DND-41 (cell line): ENCODE measurements at regions not wholly inside any gene's neighbourhood (a gene's known extent, or its start where the extent isn't known, plus 50 kb on each side); places are given as distances from the start of the nearest gene placed in this dataset.

Experiments used
- ATAC-seq: fragments of 200-7000 bp; cut with Tn5 transposase; 3 replicates; pipeline ENCODE4 v1.9.1; 2021; ENCODE audit warnings: low read depth; ENCODE audit not compliant: insufficient read depth
- DNase-seq: peaks from one replicate; pipeline ENCODE4 v3.0.0-alpha.2; 2020
- H2AFZ ChIP-seq: 2 replicates; pipeline ENCODE4 v1.6.0; 2012; ENCODE audit warnings: low read depth, low read length
- H3K27ac ChIP-seq: 2 replicates; pipeline ENCODE4 v1.5.1; 2012; ENCODE audit warnings: low read length, inconsistent platforms
- H3K27me3 ChIP-seq: fragments of 200-600 bp; sonication (generic); 2 replicates; pipeline ENCODE4 v1.6.0; 2012; ENCODE audit warnings: low read length, mild to moderate bottlenecking, inconsistent platforms; ENCODE audit not compliant: insufficient read depth, poor library complexity
- H3K36me3 ChIP-seq: 2 replicates; pipeline ENCODE4 v1.5.1; 2012; ENCODE audit warnings: low read length, inconsistent platforms; ENCODE audit not compliant: insufficient read depth
- H3K4me1 ChIP-seq: 2 replicates; pipeline ENCODE4 v1.5.1; 2012; ENCODE audit warnings: mild to moderate bottlenecking, low read length; ENCODE audit not compliant: insufficient read depth
- H3K4me2 ChIP-seq: 2 replicates; pipeline ENCODE4 v1.6.0; 2012; ENCODE audit warnings: mild to moderate bottlenecking, moderate library complexity, low read length, inconsistent platforms; ENCODE audit not compliant: insufficient read depth
- H3K4me3 ChIP-seq, 2 experiments: fragments of 200-600 bp in 1 of 2; shearing (Covaris generic) in 1 of 2; 2 replicates each; pipeline ENCODE4 v1.5.1; 2012 to 2016; ENCODE audit warnings: inconsistent platforms in 2 of 2, low read length in 2 of 2, mild to moderate bottlenecking in 2 of 2, low read depth in 1 of 2, moderate library complexity in 1 of 2
- H3K79me2 ChIP-seq: 2 replicates; pipeline ENCODE4 v1.6.0; 2012; ENCODE audit warnings: low read length, inconsistent platforms; ENCODE audit not compliant: insufficient read depth
- H3K9ac ChIP-seq: 2 replicates; pipeline ENCODE4 v1.6.0; 2012; ENCODE audit warnings: low read depth, mild to moderate bottlenecking, inconsistent platforms, low read length, moderate library complexity
- H3K9me3 ChIP-seq: 2 replicates; pipeline ENCODE4 v1.5.1; 2012; ENCODE audit warnings: low read length, moderate library complexity, mild to moderate bottlenecking, inconsistent platforms; ENCODE audit not compliant: insufficient read depth, severe bottlenecking
- H4K20me1 ChIP-seq: 2 replicates; pipeline ENCODE4 v1.6.0; 2012; ENCODE audit warnings: low read length; ENCODE audit not compliant: insufficient read depth
- EZH2 ChIP-seq: IDR thresholded peaks from 3 replicates; pipeline ENCODE4 v1.6.1; 2012; ENCODE audit warnings: borderline replicate concordance, low read depth, mild to moderate bottlenecking, moderate library complexity, low read length, inconsistent platforms; ENCODE audit not compliant: severe bottlenecking
- TF ChIP-seq, protein P1 (sequence below): IDR thresholded peaks from 2 replicates; pipeline ENCODE4 v1.5.1; 2012; ENCODE audit warnings: borderline replicate concordance, low read length, moderate library complexity, mild to moderate bottlenecking; ENCODE audit not compliant: poor library complexity, severe bottlenecking; ENCODE audit errors: extremely low read depth

DNA sequence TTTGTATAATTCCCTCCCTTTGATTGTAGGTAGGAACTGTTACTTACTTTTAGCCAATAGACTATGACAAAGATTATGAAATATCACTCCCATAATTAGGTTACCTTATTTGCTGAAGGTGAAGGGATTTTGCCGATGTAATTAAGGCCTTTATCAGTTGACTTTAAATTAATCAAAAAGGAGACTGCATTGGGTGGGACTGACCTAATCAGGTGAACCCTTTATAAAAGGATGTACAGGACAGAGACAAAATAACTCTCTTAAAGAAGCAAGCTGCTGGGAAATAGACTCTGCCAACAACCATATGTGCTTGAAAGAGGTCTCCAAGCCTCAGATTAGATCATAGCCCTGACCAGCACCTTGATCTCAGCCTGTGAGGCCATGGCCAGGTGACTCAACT, 167.6 kb downstream of the SOX3 start:
- ATAC-seq (no peak), DNase-seq (no peak)
- Histone ChIP-seq H3K4me1 (no peaks in the 10 kb centered on the region), H3K27me3 (no peaks in the 10 kb centered on the region), H3K4me2 (no peak overlapping the region), H3K4me3 (no peak overlapping the region), H3K9ac (no peak overlapping the region), H2AFZ (no peak overlapping the region), H3K79me2 (no peaks in the 10 kb centered on the region), H3K36me3 (no peaks in the 10 kb centered on the region), H3K9me3 (no peaks in the 10 kb centered on the region), H3K27ac (no peak overlapping the region), H4K20me1 (no peaks in the 10 kb centered on the region)
- TF ChIP-seq EZH2, result no peak
- TF ChIP-seq, protein P1, sequence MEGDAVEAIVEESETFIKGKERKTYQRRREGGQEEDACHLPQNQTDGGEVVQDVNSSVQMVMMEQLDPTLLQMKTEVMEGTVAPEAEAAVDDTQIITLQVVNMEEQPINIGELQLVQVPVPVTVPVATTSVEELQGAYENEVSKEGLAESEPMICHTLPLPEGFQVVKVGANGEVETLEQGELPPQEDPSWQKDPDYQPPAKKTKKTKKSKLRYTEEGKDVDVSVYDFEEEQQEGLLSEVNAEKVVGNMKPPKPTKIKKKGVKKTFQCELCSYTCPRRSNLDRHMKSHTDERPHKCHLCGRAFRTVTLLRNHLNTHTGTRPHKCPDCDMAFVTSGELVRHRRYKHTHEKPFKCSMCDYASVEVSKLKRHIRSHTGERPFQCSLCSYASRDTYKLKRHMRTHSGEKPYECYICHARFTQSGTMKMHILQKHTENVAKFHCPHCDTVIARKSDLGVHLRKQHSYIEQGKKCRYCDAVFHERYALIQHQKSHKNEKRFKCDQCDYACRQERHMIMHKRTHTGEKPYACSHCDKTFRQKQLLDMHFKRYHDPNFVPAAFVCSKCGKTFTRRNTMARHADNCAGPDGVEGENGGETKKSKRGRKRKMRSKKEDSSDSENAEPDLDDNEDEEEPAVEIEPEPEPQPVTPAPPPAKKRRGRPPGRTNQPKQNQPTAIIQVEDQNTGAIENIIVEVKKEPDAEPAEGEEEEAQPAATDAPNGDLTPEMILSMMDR, result no peak

DNA sequence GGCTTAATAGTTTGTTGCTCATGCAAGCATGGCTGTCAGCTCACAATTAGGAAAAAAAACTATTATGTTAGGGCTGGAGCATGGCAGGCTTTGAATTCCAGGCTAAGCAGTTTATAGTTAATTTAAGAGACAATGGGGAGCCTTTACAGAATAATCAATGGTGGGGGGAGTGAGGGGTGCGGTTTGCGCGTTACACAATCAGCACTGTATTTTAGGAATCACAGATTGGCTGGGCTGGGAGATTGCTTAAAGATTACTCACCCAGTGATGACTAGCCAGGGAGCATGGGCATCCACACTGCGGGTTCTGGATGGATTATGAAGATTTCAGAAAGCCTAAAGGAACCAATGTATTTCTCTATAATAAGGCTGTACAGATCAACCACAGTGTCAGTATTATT, 186.6 kb downstream of the SOX3 start:
- Histone ChIP-seq H3K4me2 (no peak overlapping the region), H3K4me1 (no peaks in the 10 kb centered on the region), H3K4me3 (no peak overlapping the region), H2AFZ (no peak overlapping the region), H3K27me3 (no peaks in the 10 kb centered on the region), H3K36me3 (no peaks in the 10 kb centered on the region), H3K9ac (no peak overlapping the region), H3K79me2 (no peaks in the 10 kb centered on the region), H3K9me3 (no peaks in the 10 kb centered on the region), H4K20me1 (no peaks in the 10 kb centered on the region), H3K27ac (no peak overlapping the region)
- no peak for TF ChIP-seq EZH2
- TF ChIP-seq, protein P1, result no peak
- DNase-seq, result no peak
- ATAC-seq, result no peak

DNA sequence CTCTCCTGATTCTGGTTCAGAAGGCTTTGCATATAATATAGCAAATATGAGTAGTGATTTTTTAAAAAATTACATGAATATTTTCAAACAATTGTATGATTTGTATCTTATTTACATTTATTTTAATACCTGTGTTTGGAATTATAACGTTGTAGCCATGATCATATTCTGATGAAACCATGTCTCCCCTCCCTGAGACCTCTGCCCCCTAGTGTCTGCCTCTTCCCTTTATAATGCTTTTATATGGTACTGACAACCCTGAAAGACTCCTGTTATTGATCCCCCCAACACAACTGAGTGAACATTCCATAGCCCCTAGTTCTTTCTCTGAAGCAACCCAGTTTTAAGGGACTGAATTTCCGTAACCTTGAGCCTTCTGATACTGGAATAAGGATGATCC, 187.4 kb downstream of the SOX3 start:
- no peak overlapping the region for H3K4me3 ChIP-seq
- H2AFZ ChIP-seq, result no peak overlapping the region
- H3K9me3 ChIP-seq, result no peaks in the 10 kb centered on the region
- no peaks in the 10 kb centered on the region for H3K79me2 ChIP-seq
- no peak for DNase-seq
- no peak for ATAC-seq
- no peak overlapping the region for H3K4me2 ChIP-seq
- TF ChIP-seq EZH2, result no peak
- TF ChIP-seq, protein P1, result no peak
- H3K9ac ChIP-seq, result no peak overlapping the region
- H3K27ac ChIP-seq, result no peak overlapping the region
- no peaks in the 10 kb centered on the region for H3K27me3 ChIP-seq
- H3K36me3 ChIP-seq, result no peaks in the 10 kb centered on the region
- H3K4me1 ChIP-seq, result no peaks in the 10 kb centered on the region
- H4K20me1 ChIP-seq, result no peaks in the 10 kb centered on the region
